IMR-90 (cell line): ENCODE measurements at regions not wholly inside any gene's neighbourhood (a gene's known extent, or its start where the extent isn't known, plus 50 kb on each side); places are given as distances from the start of the nearest gene placed in this dataset.

ENCODE experiments used
- MXI1 ChIP-seq: IDR thresholded peaks from 2 replicates; pipeline ENCODE4 v1.6.1; 2012; ENCODE audit warnings: low read depth, mild to moderate bottlenecking, low read length, moderate library complexity, borderline replicate concordance
- USF2 ChIP-seq: fragments of 150-350 bp; IDR thresholded peaks from 2 replicates; pipeline ENCODE4 v1.6.1; 2017; ENCODE audit warnings: mild to moderate bottlenecking, antibody characterized with exemption, low read length, low read depth
- TF ChIP-seq, protein P1 (sequence below): conservative IDR thresholded peaks from 2 replicates; pipeline ENCODE4 v1.5.1; 2012; ENCODE audit warnings: mild to moderate bottlenecking, low read depth, low read length, improper control_type of control experiment

DNA sequence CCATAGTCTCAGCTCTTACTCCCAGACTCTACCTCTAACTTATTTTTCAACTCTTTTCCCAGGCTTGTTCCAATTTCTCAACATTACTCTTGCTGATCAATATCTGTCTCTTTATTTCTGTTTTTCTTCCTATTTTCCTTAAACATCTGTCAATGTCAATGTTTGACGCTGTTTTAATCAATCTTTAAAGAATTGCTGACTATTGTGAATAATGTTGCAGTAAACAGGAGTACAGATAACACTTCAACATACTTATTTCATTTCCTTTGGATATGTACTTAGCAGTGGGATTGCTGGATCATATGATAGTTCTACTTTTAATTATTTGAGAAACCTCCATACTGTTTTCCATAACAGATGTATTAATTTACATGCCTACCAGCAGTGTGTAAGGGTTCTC lies 229.0 kb downstream of the TRIM36 start:
- TF ChIP-seq MXI1 (no peak), USF2 (no peak)
- TF ChIP-seq, protein P1, sequence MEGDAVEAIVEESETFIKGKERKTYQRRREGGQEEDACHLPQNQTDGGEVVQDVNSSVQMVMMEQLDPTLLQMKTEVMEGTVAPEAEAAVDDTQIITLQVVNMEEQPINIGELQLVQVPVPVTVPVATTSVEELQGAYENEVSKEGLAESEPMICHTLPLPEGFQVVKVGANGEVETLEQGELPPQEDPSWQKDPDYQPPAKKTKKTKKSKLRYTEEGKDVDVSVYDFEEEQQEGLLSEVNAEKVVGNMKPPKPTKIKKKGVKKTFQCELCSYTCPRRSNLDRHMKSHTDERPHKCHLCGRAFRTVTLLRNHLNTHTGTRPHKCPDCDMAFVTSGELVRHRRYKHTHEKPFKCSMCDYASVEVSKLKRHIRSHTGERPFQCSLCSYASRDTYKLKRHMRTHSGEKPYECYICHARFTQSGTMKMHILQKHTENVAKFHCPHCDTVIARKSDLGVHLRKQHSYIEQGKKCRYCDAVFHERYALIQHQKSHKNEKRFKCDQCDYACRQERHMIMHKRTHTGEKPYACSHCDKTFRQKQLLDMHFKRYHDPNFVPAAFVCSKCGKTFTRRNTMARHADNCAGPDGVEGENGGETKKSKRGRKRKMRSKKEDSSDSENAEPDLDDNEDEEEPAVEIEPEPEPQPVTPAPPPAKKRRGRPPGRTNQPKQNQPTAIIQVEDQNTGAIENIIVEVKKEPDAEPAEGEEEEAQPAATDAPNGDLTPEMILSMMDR: no peak
